HT-29 (cell line): ENCODE measurements at regions not wholly inside any gene's neighbourhood (a gene's known extent, or its start where the extent isn't known, plus 50 kb on each side); places are given as distances from the start of the nearest gene placed in this dataset.
"Not testable (repeated sequence)": the region's sequence is repeated elsewhere in the genome, so short reads cannot be mapped to it uniquely, and the experiment has no call there.

Experiments used
- DNase-seq: peaks from one replicate; pipeline ENCODE4 v3.0.0-alpha.2; 2015; ENCODE audit warnings: low spot score

GRCh38 chr18:66440433-66440832 is 163.5 kb downstream of the CDH19 start:
- peak; percentile 5 for DNase-seq

- no peak for DNase-seq
These were observed 164.2 kb downstream of the CDH19 start for GRCh38 chr18:66439670-66440069.

GRCh38 chr18:66438711-66439536 is 165.0 kb downstream of the CDH19 start:
- no peak for DNase-seq

- no peak for DNase-seq
These were observed 171.3 kb downstream of the CDH19 start for GRCh38 chr18:66432636-66433035.

- no peak for DNase-seq
These were observed 175.1 kb downstream of the CDH19 start for GRCh38 chr18:66428795-66429194.

- DNase-seq = no peak
These were observed 184.5 kb downstream of the CDH19 start for GRCh38 chr18:66419400-66419799.

GRCh38 chr18:66410692-66411091 is 193.2 kb downstream of the CDH19 start:
- DNase-seq = no peak

GRCh38 chr18:66395671-66396218 is 208.1 kb downstream of the CDH19 start:
- no peak for DNase-seq

- DNase-seq = no peak
These were observed 210.4 kb downstream of the CDH19 start for GRCh38 chr18:66393463-66393862.

GRCh38 chr18:66377291-66377690 is 226.6 kb downstream of the CDH19 start:
- no peak for DNase-seq

- not testable (repeated sequence) for DNase-seq
These were observed 228.5 kb downstream of the CDH19 start for GRCh38 chr18:66375391-66375790.

GRCh38 chr18:66346833-66347588 is 256.9 kb downstream of the CDH19 start:
- DNase-seq = no peak

GRCh38 chr18:66344227-66344626 is 259.7 kb downstream of the CDH19 start:
- DNase-seq = peak; percentile 25

GRCh38 chr18:66342577-66342976 is 261.3 kb downstream of the CDH19 start:
- no peak for DNase-seq

GRCh38 chr18:66334534-66334933 is 269.4 kb downstream of the CDH19 start:
- DNase-seq = no peak

- no peak for DNase-seq
These were observed 274.2 kb downstream of the CDH19 start for GRCh38 chr18:66329716-66330115.

GRCh38 chr18:66328296-66328878 is 275.5 kb downstream of the CDH19 start:
- no peak for DNase-seq

- DNase-seq = no peak
These were observed 278.6 kb downstream of the CDH19 start for GRCh38 chr18:66325251-66325650.

GRCh38 chr18:66324616-66325015 is 279.3 kb downstream of the CDH19 start:
- DNase-seq = no peak

- no peak for DNase-seq
These were observed 286.4 kb downstream of the CDH19 start for GRCh38 chr18:66317243-66318090.

- no peak for DNase-seq
These were observed 287.2 kb downstream of the CDH19 start for GRCh38 chr18:66316701-66317100.
